ENCODE measurements at regions not wholly inside any gene's neighbourhood (a gene's known extent, or its start where the extent isn't known, plus 50 kb on each side); places are given as distances from the start of the nearest gene placed in this dataset.
"Not testable (repeated sequence)": the region's sequence is repeated elsewhere in the genome, so short reads cannot be mapped to it uniquely, and the experiment has no call there.

DNA sequence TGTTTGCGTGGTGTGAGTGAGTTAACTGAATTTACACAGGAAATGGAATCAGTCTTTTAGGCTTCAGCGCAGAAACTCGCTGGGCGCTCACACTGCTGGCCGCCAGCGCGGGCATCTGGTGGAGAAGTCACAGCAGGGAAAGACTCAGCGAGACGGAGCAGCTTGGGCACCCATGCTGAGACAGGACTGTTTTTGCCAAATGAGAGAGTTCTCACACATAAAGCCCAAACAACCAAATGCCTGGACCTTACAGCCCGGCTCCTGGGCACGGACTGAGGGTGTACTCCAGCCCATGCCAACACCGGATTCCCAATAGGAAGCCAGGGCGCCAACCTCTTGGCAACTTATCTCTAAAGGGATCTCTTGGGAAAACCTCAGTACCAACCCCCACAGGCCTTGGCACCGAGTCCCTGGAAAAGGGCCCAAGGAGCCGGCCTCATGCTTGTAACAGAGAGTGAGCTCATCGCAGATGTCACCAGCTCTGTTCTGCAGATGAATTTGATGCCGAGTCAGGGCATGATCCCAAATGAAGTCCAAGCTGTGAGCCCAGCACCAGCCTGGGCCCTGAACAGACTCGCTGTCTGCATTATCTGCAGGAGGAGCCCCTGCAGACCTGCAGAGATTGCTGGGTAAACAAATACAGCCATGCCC is 4065.2 kb upstream of the TPTE start:
- TF ChIP-seq, protein P1, sequence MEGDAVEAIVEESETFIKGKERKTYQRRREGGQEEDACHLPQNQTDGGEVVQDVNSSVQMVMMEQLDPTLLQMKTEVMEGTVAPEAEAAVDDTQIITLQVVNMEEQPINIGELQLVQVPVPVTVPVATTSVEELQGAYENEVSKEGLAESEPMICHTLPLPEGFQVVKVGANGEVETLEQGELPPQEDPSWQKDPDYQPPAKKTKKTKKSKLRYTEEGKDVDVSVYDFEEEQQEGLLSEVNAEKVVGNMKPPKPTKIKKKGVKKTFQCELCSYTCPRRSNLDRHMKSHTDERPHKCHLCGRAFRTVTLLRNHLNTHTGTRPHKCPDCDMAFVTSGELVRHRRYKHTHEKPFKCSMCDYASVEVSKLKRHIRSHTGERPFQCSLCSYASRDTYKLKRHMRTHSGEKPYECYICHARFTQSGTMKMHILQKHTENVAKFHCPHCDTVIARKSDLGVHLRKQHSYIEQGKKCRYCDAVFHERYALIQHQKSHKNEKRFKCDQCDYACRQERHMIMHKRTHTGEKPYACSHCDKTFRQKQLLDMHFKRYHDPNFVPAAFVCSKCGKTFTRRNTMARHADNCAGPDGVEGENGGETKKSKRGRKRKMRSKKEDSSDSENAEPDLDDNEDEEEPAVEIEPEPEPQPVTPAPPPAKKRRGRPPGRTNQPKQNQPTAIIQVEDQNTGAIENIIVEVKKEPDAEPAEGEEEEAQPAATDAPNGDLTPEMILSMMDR (conservative IDR thresholded peaks at IDR 0.05; ENCODE audit: low read depth, low read length), result not testable (repeated sequence)
- not testable (repeated sequence) for TF ChIP-seq EZH2 (IDR thresholded peaks at IDR 0.05; ENCODE audit: borderline replicate concordance, low read depth, low read length, poor library complexity, severe bottlenecking)
